H9 (cell line): ENCODE measurements at regions not wholly inside any gene's neighbourhood (a gene's known extent, or its start where the extent isn't known, plus 50 kb on each side); places are given as distances from the start of the nearest gene placed in this dataset.

Experiments used
- DNase-seq: peaks from one replicate; pipeline ENCODE4 v3.0.0-alpha.2; 2017
- H2AFZ ChIP-seq: one replicate; pipeline ENCODE4 v1.6.1; 2013; ENCODE audit warnings: mild to moderate bottlenecking, low read length, control low read depth, moderate library complexity
- H2AK5ac ChIP-seq: 2 replicates; pipeline ENCODE4 v1.6.1; 2013; ENCODE audit warnings: low read length, control low read depth, mixed read lengths; ENCODE audit not compliant: insufficient read length
- H2BK120ac ChIP-seq: one replicate; pipeline ENCODE4 v1.6.1; 2013; ENCODE audit warnings: low read depth, mild to moderate bottlenecking, low read length, control low read depth, inconsistent platforms; ENCODE audit not compliant: poor library complexity, severe bottlenecking
- H2BK12ac ChIP-seq: 2 replicates; pipeline ENCODE4 v1.6.1; 2013; ENCODE audit warnings: low read length, control low read depth, mixed read lengths, low read depth; ENCODE audit not compliant: insufficient read length
- H2BK15ac ChIP-seq: 2 replicates; pipeline ENCODE4 v1.6.1; 2013; ENCODE audit warnings: low read depth, low read length, control low read depth
- H2BK20ac ChIP-seq: one replicate; pipeline ENCODE4 v1.6.1; 2013; ENCODE audit warnings: low read depth, mild to moderate bottlenecking, low read length, control low read depth, inconsistent platforms; ENCODE audit not compliant: poor library complexity, severe bottlenecking
- H2BK5ac ChIP-seq: 2 replicates; pipeline ENCODE4 v1.6.1; 2013; ENCODE audit warnings: low read length, control low read depth, mixed read lengths; ENCODE audit not compliant: insufficient read length
- H3K14ac ChIP-seq: 2 replicates; pipeline ENCODE4 v1.6.1; 2013; ENCODE audit warnings: low read length, control low read depth; ENCODE audit not compliant: insufficient read depth
- H3K18ac ChIP-seq: 2 replicates; pipeline ENCODE4 v1.6.1; 2013; ENCODE audit warnings: low read depth, mild to moderate bottlenecking, mixed read lengths, low read length, control low read depth; ENCODE audit not compliant: insufficient read length
- H3K23ac ChIP-seq: 2 replicates; pipeline ENCODE4 v1.6.1; 2013; ENCODE audit warnings: low read length, control low read depth, mixed read lengths, low read depth; ENCODE audit not compliant: insufficient read length
- H3K23me2 ChIP-seq: 2 replicates; pipeline ENCODE4 v1.6.1; 2013; ENCODE audit warnings: low read depth, mild to moderate bottlenecking, mixed read lengths, low read length, control low read depth; ENCODE audit not compliant: insufficient read length, poor library complexity, severe bottlenecking
- H3K27ac ChIP-seq: 2 replicates; pipeline ENCODE4 v1.5.1; 2013; ENCODE audit warnings: low read length, control low read depth, mixed read lengths, low read depth; ENCODE audit not compliant: insufficient read length
- H3K27me3 ChIP-seq: 2 replicates; pipeline ENCODE4 v1.6.1; 2013; ENCODE audit warnings: low read length, control low read depth, inconsistent platforms; ENCODE audit not compliant: insufficient read depth
- H3K4ac ChIP-seq: 2 replicates; pipeline ENCODE4 v1.6.1; 2013; ENCODE audit warnings: low read depth, mild to moderate bottlenecking, control low read depth, inconsistent platforms, low read length, moderate library complexity
- H3K4me1 ChIP-seq: 2 replicates; pipeline ENCODE4 v1.6.1; 2013; ENCODE audit warnings: low read length, control low read depth, inconsistent platforms; ENCODE audit not compliant: insufficient read depth
- H3K4me2 ChIP-seq: 2 replicates; pipeline ENCODE4 v1.6.1; 2013; ENCODE audit warnings: low read length, control low read depth, mixed read lengths; ENCODE audit not compliant: insufficient read length, insufficient read depth
- H3K56ac ChIP-seq: 2 replicates; pipeline ENCODE4 v1.6.1; 2013; ENCODE audit warnings: low read depth, mild to moderate bottlenecking, mixed read lengths, low read length, control low read depth; ENCODE audit not compliant: insufficient read length
- H3K79me1 ChIP-seq: 2 replicates; pipeline ENCODE4 v1.6.1; 2013; ENCODE audit warnings: low read depth, mild to moderate bottlenecking, moderate library complexity, low read length, control low read depth, inconsistent platforms; ENCODE audit not compliant: insufficient read depth, poor library complexity, severe bottlenecking
- H3K79me2 ChIP-seq: 2 replicates; pipeline ENCODE4 v1.6.1; 2013; ENCODE audit warnings: low read length, control low read depth, inconsistent platforms; ENCODE audit not compliant: insufficient read depth
- H3K9ac ChIP-seq: 2 replicates; pipeline ENCODE4 v1.6.1; 2013; ENCODE audit warnings: low read length, control low read depth, mixed read lengths; ENCODE audit not compliant: insufficient read length; ENCODE audit errors: extremely low read depth
- H3K9me3 ChIP-seq: one replicate; pipeline ENCODE4 v1.6.1; 2013; ENCODE audit warnings: low read depth, low read length, inconsistent platforms; ENCODE audit not compliant: control insufficient read depth
- H3T11ph ChIP-seq: one replicate; pipeline ENCODE4 v1.6.1; 2013; ENCODE audit warnings: mild to moderate bottlenecking, low read length, control low read depth, inconsistent platforms
- H4K20me1 ChIP-seq: one replicate; pipeline ENCODE4 v1.6.1; 2013; ENCODE audit not compliant: control insufficient read depth, insufficient read length, insufficient read depth
- H4K5ac ChIP-seq: 2 replicates; pipeline ENCODE4 v1.6.1; 2013; ENCODE audit warnings: low read depth, mild to moderate bottlenecking, mixed read lengths, low read length, control low read depth; ENCODE audit not compliant: insufficient read length
- H4K8ac ChIP-seq: replicated peaks from 2 replicates; pipeline ENCODE4 v1.6.1; 2013; ENCODE audit warnings: low read length, control low read depth, mixed read lengths, low read depth; ENCODE audit not compliant: insufficient read length
- H4K91ac ChIP-seq: 2 replicates; pipeline ENCODE4 v1.6.1; 2013; ENCODE audit warnings: low read depth, mild to moderate bottlenecking, moderate library complexity, mixed read lengths, low read length, control low read depth; ENCODE audit not compliant: insufficient read length
- H3K27ac Mint-ChIP-seq, 3 experiments: 2 replicates in 2 of 3; 3 replicates in 1 of 3; pipeline ENCODE4 v1.8.0; 2020 to 2021; ENCODE audit warnings: mixed read lengths in 3 of 3, mild to moderate bottlenecking in 1 of 3, moderate library complexity in 1 of 3
- H3K27me3 Mint-ChIP-seq: 2 replicates; pipeline ENCODE4 v1.8.0; 2021; ENCODE audit warnings: low read depth, mild to moderate bottlenecking, moderate library complexity, mixed read lengths
- H3K36me3 Mint-ChIP-seq, 3 experiments: 2 replicates in 2 of 3; 3 replicates in 1 of 3; pipeline ENCODE4 v1.8.0; 2020 to 2021; ENCODE audit warnings: low read depth in 3 of 3, mixed read lengths in 3 of 3; ENCODE audit not compliant: insufficient read depth in 1 of 3
- H3K4me1 Mint-ChIP-seq, 2 experiments: 2 replicates each; pipeline ENCODE4 v1.8.0; 2020; ENCODE audit warnings: mixed read lengths in 2 of 2
- H3K4me3 Mint-ChIP-seq, 2 experiments: 2 replicates in 1 of 2; 3 replicates in 1 of 2; pipeline ENCODE4 v1.8.0; 2020 to 2021; ENCODE audit warnings: mild to moderate bottlenecking in 2 of 2, mixed read lengths in 2 of 2, moderate library complexity in 1 of 2
- H3K9me3 Mint-ChIP-seq, 2 experiments: 2 replicates in 1 of 2; 3 replicates in 1 of 2; pipeline ENCODE4 v1.8.0; 2020; ENCODE audit warnings: mild to moderate bottlenecking in 2 of 2, mixed read lengths in 2 of 2, moderate library complexity in 1 of 2
- CTCF ChIP-seq: fragments of 200-600 bp; sonication (generic); conservative IDR thresholded peaks from 3 replicates; pipeline ENCODE4 v1.8.0; 2021; ENCODE audit warnings: antibody characterized with exemption, mild to moderate bottlenecking
- WGBS: extraction: QIAGEN DNeasy Blood & Tissue Kit; methylation state at CpG from one replicate; pipeline ENCODE4 v1.1.7; 2013; ENCODE audit warnings: missing lambda C conversion rate, low lambda C conversion rate, mixed read lengths; ENCODE audit not compliant: insufficient read length; ENCODE audit errors: extremely low coverage; 5-methylcytosine and 5-hydroxymethylcytosine counted together

- Histone ChIP-seq H2BK20ac (no peak overlapping the region), H3K14ac (no peak overlapping the region), H3K23me2 (no peaks in the 10 kb centered on the region), H3K4me1 (no peaks in the 10 kb centered on the region), H3K27ac (no peak overlapping the region), H2AFZ (no peak overlapping the region), H2BK5ac (no peak overlapping the region), H3K9me3 (no peaks in the 10 kb centered on the region), H4K91ac (no peak overlapping the region), H4K20me1 (no peaks in the 10 kb centered on the region), H4K8ac (no peak overlapping the region), H3T11ph (no peak overlapping the region), H3K4me2 (no peak overlapping the region), H3K79me2 (no peaks in the 10 kb centered on the region), H2BK120ac (no peak overlapping the region), H3K4ac (no peak overlapping the region), H3K23ac (no peak overlapping the region), H3K56ac (no peak overlapping the region), H2BK12ac (no peak overlapping the region), H3K27me3 (no peaks in the 10 kb centered on the region), H3K9ac (no peak overlapping the region), H2AK5ac (no peak overlapping the region), H2BK15ac (no peak overlapping the region), H3K79me1 (no peaks in the 10 kb centered on the region), H3K18ac (no peak overlapping the region), H4K5ac (no peak overlapping the region)
- no peak for DNase-seq
- Mint-ChIP-seq H3K9me3 (peaks cover 8 to 9% of the 10 kb centered on the region in 2 experiments; a peak in 4 of 5 replicates), H3K27me3 (no peaks in the 10 kb centered on the region), H3K4me3 (no peak overlapping the region), H3K27ac (no peak overlapping the region), H3K36me3 (peaks cover 0 to 4% (median 0%) of the 10 kb centered on the region in 3 experiments; a peak in 1 of 7 replicates), H3K4me1 (peaks cover 0 to 2% of the 10 kb centered on the region in 2 experiments; a peak in 1 of 4 replicates)
- no CpG with 5 or more reads among the region's 2 CpGs for WGBS
- no peak for TF ChIP-seq CTCF
Observed at GRCh38 chr20:20786428-20786827, 74.0 kb upstream of the RALGAPA2 start.
